GM21786 (cell line): ENCODE measurements at regions not wholly inside any gene's neighbourhood (a gene's known extent, or its start where the extent isn't known, plus 50 kb on each side); places are given as distances from the start of the nearest gene placed in this dataset.
"Not testable (repeated sequence)": the region's sequence is repeated elsewhere in the genome, so short reads cannot be mapped to it uniquely, and the experiment has no call there.

Source experiments
- ATAC-seq: cut with Tn5 transposase; IDR thresholded peaks from one replicate; pipeline ENCODE4 v1.9.1; 2021; ENCODE audit not compliant: unreplicated experiment

- ATAC-seq = no peak
Observed at GRCh38 chr7:114084472-114085312, 165.9 kb upstream of the PPP1R3A start.

- ATAC-seq = no peak
Observed at GRCh38 chr7:114084002-114084471, 165.2 kb upstream of the PPP1R3A start.

- ATAC-seq = no peak
Observed at GRCh38 chr7:114083166-114084001, 164.6 kb upstream of the PPP1R3A start.

GRCh38 chr7:114082642-114083165 lies 163.9 kb upstream of the PPP1R3A start:
- ATAC-seq = no peak

- ATAC-seq = no peak
Observed at GRCh38 chr7:114081606-114082425, 163.0 kb upstream of the PPP1R3A start.

- ATAC-seq = not testable (repeated sequence)
Observed at GRCh38 chr7:114077158-114077524, 158.3 kb upstream of the PPP1R3A start.

GRCh38 chr7:114076392-114077157 lies 157.8 kb upstream of the PPP1R3A start:
- ATAC-seq = not testable (repeated sequence)

- ATAC-seq = no peak
Observed at GRCh38 chr7:114073701-114074100, 154.9 kb upstream of the PPP1R3A start.

- no peak for ATAC-seq
Observed at GRCh38 chr7:114070246-114070645, 151.4 kb upstream of the PPP1R3A start.

GRCh38 chr7:114062810-114063209 lies 144.0 kb upstream of the PPP1R3A start:
- no peak for ATAC-seq

- peak; percentile 87 for ATAC-seq
Observed at GRCh38 chr7:114051871-114052331, 133.1 kb upstream of the PPP1R3A start.

GRCh38 chr7:114050571-114050970 lies 131.8 kb upstream of the PPP1R3A start:
- ATAC-seq = no peak

GRCh38 chr7:114048386-114049235 lies 129.8 kb upstream of the PPP1R3A start:
- ATAC-seq = no peak

GRCh38 chr7:114047889-114048288 lies 129.1 kb upstream of the PPP1R3A start:
- no peak for ATAC-seq

- no peak for ATAC-seq
Observed at GRCh38 chr7:114033475-114033874, 114.7 kb upstream of the PPP1R3A start.

GRCh38 chr7:114026486-114027089 lies 107.8 kb upstream of the PPP1R3A start:
- peak; percentile 71 for ATAC-seq

- no peak for ATAC-seq
Observed at GRCh38 chr7:114021135-114021534, 102.3 kb upstream of the PPP1R3A start.

GRCh38 chr7:114008696-114009095 lies 89.9 kb upstream of the PPP1R3A start:
- ATAC-seq = no peak

- no peak for ATAC-seq
Observed at GRCh38 chr7:114007386-114007785, 88.6 kb upstream of the PPP1R3A start.
